HG03439 (cell line): ENCODE measurements at regions not wholly inside any gene's neighbourhood (a gene's known extent, or its start where the extent isn't known, plus 50 kb on each side); places are given as distances from the start of the nearest gene placed in this dataset.
"Not testable (repeated sequence)": the region's sequence is repeated elsewhere in the genome, so short reads cannot be mapped to it uniquely, and the experiment has no call there.

ENCODE experiments used
- ATAC-seq: cut with Tn5 transposase; IDR thresholded peaks from one replicate; pipeline ENCODE4 v1.9.1; 2021; ENCODE audit warnings: mild to moderate bottlenecking, moderate library complexity; ENCODE audit not compliant: unreplicated experiment

- ATAC-seq, result no peak
Measured at GRCh38 chr13:75968103-75968838, 332.1 kb downstream of the LMO7 start.

- ATAC-seq, result no peak
Measured at GRCh38 chr13:75963302-75963701, 327.2 kb downstream of the LMO7 start.

GRCh38 chr13:75961911-75962310 is 325.8 kb downstream of the LMO7 start:
- no peak for ATAC-seq

- ATAC-seq, result peak; percentile 87
Measured at GRCh38 chr13:75960538-75960994, 324.4 kb downstream of the LMO7 start.

- no peak for ATAC-seq
Measured at GRCh38 chr13:75959861-75960481, 323.8 kb downstream of the LMO7 start.

- ATAC-seq, result not testable (repeated sequence)
Measured at GRCh38 chr13:75953589-75953988, 317.5 kb downstream of the LMO7 start.

- no peak for ATAC-seq
Measured at GRCh38 chr13:75947448-75947847, 311.3 kb downstream of the LMO7 start.

- no peak for ATAC-seq
Measured at GRCh38 chr13:75946536-75947284, 310.6 kb downstream of the LMO7 start.

- no peak for ATAC-seq
Measured at GRCh38 chr13:75945841-75946482, 309.8 kb downstream of the LMO7 start.

- ATAC-seq, result no peak
Measured at GRCh38 chr13:75938811-75939560, 302.9 kb downstream of the LMO7 start.

GRCh38 chr13:75936791-75937190 is 300.7 kb downstream of the LMO7 start:
- ATAC-seq, result no peak

GRCh38 chr13:75935805-75936204 is 299.7 kb downstream of the LMO7 start:
- ATAC-seq, result no peak

GRCh38 chr13:75934889-75935288 is 298.8 kb downstream of the LMO7 start:
- no peak for ATAC-seq

- ATAC-seq, result no peak
Measured at GRCh38 chr13:75932636-75933035, 296.5 kb downstream of the LMO7 start.

GRCh38 chr13:75931116-75931515 is 295.0 kb downstream of the LMO7 start:
- no peak for ATAC-seq

GRCh38 chr13:75929076-75929475 is 292.9 kb downstream of the LMO7 start:
- no peak for ATAC-seq

- no peak for ATAC-seq
Measured at GRCh38 chr13:75927183-75927669, 291.1 kb downstream of the LMO7 start.

- no peak for ATAC-seq
Measured at GRCh38 chr13:75920536-75920935, 284.4 kb downstream of the LMO7 start.

- no peak for ATAC-seq
Measured at GRCh38 chr13:75919660-75920199, 283.6 kb downstream of the LMO7 start.

GRCh38 chr13:75915066-75915465 is 278.9 kb downstream of the LMO7 start:
- ATAC-seq, result no peak
